NCI-H510A (cell line): ENCODE measurements at regions not wholly inside any gene's neighbourhood (a gene's known extent, or its start where the extent isn't known, plus 50 kb on each side); places are given as distances from the start of the nearest gene placed in this dataset.

Experiments
- DNase-seq: peaks from one replicate; lab custom pipeline; 2025; lab: John Stamatoyannopoulos, UW

- no peak for DNase-seq
Observed at GRCh38 chr5:39475159-39475571, 50.4 kb upstream of the DAB2 start.
